Mesenteric fat pad (tissue), 1 donor: ENCODE measurements at regions not wholly inside any gene's neighbourhood (a gene's known extent, or its start where the extent isn't known, plus 50 kb on each side); places are given as distances from the start of the nearest gene placed in this dataset.

Source experiments
- DNase-seq: peaks from one replicate; pipeline ENCODE4 v3.0.0-alpha.2; 2020; ENCODE audit warnings: low spot score
- donor health status: DM: yes; HTN: yes; CAD: no.

GRCh38 chr12:124504273-124505000, 63.0 kb downstream of the NCOR2 start:
- no peak for DNase-seq

DNA sequence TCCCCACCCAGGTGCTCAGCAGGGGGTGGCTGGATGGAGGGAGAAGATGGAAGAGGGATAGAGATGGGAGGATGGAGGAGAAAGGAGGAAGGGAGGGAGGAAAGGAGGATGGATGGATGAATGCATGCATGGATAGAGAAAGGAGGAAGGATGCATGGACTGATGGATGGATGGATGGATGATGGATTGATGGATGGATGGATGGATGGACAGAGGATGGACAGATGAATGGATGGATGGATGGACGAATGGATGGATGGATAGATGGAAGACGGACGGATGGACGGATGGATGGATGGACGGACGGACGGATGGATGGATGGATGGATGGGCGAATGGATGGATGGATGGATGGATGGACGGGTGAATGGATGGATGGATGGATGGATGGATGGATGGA, 64.1 kb downstream of the NCOR2 start:
- DNase-seq: no peak

DNA sequence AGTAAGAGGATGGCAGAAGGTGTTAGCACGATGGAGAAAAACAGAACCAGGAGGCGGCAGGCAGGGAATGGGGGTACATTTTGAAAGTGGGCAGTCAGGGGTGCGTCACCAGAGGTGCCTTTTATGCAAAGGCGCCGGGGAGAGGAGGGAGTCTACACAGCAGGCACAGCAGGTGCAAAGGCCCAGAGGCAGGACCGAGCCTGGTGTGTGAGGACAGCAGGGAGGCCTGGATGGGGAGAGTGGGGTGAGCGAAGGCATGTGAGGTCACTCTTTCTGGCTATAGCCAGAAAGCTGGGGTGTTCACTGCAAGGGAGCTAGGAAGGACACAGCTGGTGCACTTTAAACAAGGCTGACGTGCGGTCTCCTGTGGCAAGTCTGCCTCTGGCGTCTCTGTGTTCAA, 65.0 kb downstream of the NCOR2 start:
- no peak for DNase-seq

DNA sequence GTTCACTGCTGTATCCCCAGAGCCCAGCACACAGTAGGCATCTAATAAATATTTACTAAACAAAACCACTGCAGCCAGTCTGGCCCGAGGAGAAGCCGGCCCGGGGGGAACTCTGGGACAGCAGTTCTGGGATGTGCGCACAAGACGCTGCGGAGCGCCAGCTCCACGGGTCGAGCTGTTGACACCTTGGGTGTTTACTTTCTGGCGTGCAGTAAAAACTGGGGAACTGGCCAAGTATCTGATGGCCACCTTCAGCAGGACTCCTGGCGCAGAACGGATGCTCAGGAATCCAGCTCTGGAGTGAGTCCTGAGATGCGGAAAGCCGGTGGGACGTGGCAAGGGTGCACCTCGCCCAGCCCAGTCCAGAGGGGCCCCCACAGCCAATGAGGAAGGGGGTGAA, 65.6 kb downstream of the NCOR2 start:
- DNase-seq: no peak

- no peak for DNase-seq
Measured at GRCh38 chr12:124501112-124501561, 66.3 kb downstream of the NCOR2 start.

DNA sequence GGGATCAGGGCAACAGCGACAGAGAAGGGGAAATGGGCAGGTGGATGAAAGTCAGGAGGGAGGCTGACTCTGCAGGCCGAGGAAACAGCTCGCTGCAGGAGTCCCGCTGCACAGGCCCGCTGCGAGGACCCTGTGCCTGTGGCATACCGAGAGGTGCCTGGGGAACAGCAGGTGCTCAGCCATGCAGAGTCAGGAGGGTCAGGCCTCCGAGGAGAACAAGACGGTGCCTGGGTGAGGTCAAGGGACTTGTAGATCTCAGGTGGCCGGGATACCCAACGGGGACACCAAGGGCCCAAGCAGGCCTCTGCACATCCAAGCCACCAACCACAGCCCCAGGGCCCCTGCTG, 67.5 kb downstream of the NCOR2 start:
- DNase-seq: no peak

DNA sequence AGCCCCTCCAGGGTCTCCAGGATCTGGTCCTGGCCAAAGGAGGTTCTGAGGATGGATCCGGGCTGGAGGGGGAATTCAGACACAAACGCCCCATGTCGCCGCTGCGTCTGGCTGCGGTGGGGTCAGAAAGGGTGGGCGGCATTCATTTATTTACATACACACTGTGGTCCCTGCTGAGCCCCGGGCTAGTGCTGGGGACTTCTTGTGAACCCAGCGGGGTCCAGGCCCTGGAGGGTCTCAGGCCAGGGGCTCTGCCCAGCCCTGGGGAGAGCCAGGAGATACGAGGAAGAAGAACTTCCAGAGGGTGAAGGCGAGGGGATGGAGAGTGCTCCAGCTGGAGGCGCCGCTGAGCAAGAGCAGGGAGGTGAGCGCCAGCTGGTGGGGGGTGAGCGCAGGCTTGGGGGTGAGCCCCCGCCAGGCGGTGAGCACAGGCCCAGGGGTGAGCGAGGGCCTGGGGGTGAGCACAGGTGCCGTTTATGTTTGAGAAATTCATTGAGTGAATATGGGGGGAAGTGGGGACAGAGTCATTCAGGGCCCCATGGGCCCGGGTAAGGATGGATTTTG, 68.1 kb downstream of the NCOR2 start:
- DNase-seq: no peak

- no peak for DNase-seq
Measured at GRCh38 chr12:124498275-124499189, 68.9 kb downstream of the NCOR2 start.

- DNase-seq: no peak
Measured at GRCh38 chr12:124497658-124498057, 69.8 kb downstream of the NCOR2 start.

DNA sequence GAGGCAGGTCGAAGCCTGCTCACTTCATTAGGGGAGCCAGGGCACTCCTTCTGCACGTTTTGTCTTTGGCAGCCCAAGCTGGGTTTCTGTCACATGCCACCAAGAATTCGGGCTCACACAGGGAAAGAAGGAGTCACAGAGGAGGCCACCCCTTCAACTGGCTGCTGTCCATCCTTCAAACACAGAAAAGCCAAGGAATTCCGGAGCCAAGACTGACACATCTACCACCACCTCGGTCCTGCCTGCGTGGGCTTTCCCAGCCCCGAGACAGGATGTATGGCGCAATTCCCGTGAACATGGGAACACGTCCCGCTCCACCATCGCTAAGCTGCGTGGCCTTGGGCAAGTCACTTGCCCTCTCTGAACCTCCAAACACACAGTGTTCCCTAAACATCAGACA, 70.4 kb downstream of the NCOR2 start:
- no peak for DNase-seq

- no peak for DNase-seq
Measured at GRCh38 chr12:124496584-124496983, 70.8 kb downstream of the NCOR2 start.

- no peak for DNase-seq
Measured at GRCh38 chr12:124495194-124495983, 72.0 kb downstream of the NCOR2 start.

DNA sequence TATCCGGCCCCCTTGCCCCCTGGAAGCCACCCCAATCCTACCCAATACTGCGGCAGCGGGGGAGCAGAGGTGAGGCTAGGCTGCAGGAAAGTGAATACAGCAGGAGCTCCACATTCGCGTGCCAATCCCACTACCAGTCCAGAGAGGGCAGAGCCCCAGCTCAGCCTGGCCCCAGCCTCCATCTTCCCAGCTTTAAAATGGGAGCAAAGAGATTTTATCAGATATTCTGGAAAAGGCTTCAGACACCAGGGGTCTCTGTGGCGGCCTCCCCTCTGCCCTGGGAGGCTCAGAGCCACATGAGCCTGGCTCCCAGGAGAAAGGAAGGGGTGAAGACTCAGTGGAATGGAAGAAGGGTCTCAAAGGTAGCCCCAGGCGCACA, 72.7 kb downstream of the NCOR2 start:
- no peak for DNase-seq

DNA sequence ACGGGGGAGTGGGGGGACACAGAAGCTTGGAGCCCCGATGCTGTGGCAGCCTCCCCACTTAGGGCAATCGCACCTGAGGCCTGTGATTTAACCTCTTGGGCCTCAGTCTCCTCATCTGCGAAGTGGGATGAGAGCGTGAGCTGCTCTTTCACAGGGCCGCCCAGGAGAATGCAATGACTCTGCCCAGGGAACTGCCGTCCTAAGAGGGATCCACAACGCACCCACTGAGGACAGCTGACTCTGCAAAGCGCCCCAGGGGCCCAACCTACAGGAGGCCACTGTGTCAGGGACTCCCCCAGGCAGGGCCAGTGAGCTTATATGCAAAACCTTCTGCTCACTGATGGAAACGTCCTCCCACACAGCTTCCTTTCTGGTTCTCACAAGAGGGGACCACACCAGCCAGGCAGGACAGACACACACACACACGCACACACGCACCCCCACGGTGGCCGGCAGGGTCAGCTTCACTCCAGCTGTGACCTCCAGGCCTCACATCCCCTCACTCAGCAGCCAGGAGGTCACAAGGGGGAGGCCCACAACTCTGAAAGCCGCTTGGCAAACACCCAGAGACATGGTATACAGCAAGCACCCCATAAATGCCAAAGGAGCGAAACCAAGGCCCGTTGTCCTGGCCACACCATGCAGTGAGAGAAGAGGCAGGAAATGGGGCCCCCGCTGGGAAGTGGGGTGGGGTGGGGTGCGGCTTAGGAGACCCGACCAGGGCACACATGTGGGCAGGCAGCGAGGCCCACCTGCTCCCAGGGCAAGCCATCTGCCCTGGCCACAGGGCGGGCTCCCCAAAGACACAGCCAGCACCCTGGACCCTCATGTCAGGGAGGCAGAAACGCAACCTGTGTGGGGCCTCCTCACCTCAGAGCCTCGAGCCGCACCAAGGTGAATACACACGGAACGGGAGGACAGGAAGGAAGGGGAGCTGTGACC, 73.3 kb downstream of the NCOR2 start:
- DNase-seq: no peak

- DNase-seq: no peak
Measured at GRCh38 chr12:124492879-124493808, 74.3 kb downstream of the NCOR2 start.

DNA sequence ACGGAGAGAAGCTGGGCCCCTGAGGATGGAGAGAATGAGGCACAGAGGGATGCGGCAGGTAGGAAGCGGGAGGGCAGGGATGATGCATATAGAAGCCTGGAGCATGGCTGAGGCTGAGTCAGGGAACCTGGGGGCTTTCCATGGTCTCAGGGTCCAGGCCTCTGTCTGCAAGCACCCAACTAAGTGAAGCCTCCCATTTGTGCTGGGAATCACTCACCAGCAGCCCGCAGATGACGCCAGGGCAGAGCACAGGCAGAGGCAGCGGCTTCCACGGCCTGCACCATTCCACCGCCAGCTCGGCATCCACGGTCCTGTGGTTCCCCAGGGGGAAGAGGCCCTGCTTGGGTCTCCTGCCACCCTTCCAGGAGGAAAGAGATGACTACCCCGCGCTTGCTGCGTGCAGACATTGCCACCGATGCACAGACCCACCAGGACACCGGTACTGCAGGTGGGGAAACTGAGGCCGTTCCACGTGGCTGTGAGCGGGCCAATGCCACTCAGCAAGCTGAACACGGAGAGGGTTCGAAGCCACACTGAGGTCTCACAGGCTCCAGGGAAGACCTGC, 75.5 kb downstream of the NCOR2 start:
- no peak for DNase-seq

- DNase-seq: no peak
Measured at GRCh38 chr12:124491310-124491709, 76.1 kb downstream of the NCOR2 start.

DNA sequence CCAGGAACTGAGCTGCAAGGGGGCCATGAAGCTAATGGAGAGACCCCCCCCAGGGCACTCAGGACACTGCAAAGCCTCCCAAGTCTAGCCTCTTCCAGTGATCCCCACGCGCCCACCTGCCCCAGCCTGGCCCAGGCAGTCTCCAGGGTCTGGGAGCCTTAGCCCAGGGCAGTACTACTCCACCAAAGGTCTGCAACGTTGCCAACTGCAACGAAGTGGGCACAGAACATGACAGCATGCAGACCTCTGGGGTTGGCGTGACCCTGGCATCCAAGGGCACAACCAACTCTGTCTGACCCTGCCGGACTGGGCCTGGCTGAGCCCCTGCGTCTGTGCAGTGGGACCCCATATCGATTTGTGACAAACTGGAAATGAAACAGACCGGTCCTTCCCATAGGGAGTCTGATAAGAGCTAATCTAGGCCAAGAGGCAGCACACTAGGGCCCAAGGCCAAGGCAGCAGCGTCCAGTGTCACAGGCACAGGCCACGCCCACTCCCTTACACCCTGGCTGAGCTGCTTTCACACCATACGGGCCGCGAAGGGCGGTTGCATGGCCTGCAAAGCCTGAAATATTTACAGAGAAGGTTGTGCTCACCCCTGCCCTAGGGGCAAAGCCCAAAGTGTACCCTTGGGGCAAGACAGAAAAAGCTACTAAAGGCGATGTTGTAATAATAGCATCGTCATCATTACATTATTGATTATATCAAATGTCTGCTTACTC, 76.7 kb downstream of the NCOR2 start:
- DNase-seq: no peak
